Psoas muscle (tissue), 7 donors: ENCODE measurements at regions not wholly inside any gene's neighbourhood (a gene's known extent, or its start where the extent isn't known, plus 50 kb on each side); places are given as distances from the start of the nearest gene placed in this dataset.

ENCODE experiments used
- ATAC-seq, 4 donors: fragments of 200-7000 bp; cut with Tn5 transposase; one replicate each; pipeline ENCODE4 v1.9.1; 2020; ENCODE audit warnings: moderate library complexity in 3 of 4, mild to moderate bottlenecking in 2 of 4
- DNase-seq, 2 donors: peaks; one replicate each; pipeline ENCODE4 v3.0.0-alpha.2; 2020
- H3K27ac ChIP-seq: fragments of 200-600 bp; one replicate; pipeline ENCODE4 v1.8.0; 2022
- H3K27me3 ChIP-seq, 3 donors: fragments of 200-600 bp in 1 of 3; one replicate each; pipeline versions ENCODE4 v1.6.1 to v1.8.0; 2013 to 2022; ENCODE audit warnings: low read length in 2 of 3, mild to moderate bottlenecking in 2 of 3, moderate library complexity in 1 of 3; ENCODE audit not compliant: insufficient read depth in 3 of 3
- H3K36me3 ChIP-seq, 2 donors: fragments of 200-600 bp in 1 of 2; one replicate each; pipeline versions ENCODE4 v1.6.1 to v1.8.0; 2013 to 2022; ENCODE audit warnings: low read depth in 1 of 2, mild to moderate bottlenecking in 1 of 2, moderate library complexity in 1 of 2; ENCODE audit not compliant: insufficient read depth in 1 of 2
- H3K4me1 ChIP-seq: fragments of 200-600 bp; one replicate; pipeline ENCODE4 v1.8.0; 2022
- H3K4me3 ChIP-seq: fragments of 200-600 bp; one replicate; pipeline ENCODE4 v1.8.0; 2022; ENCODE audit warnings: mild to moderate bottlenecking
- H3K9me3 ChIP-seq: fragments of 200-600 bp; one replicate; pipeline ENCODE4 v1.8.0; 2022
- WGBS, 3 donors: extraction: QIAGEN DNeasy Blood & Tissue Kit; methylation state at CpG; one replicate each; pipeline versions ENCODE4 v1.1.6 to v1.1.7; 2013; 5-methylcytosine and 5-hydroxymethylcytosine counted together
- intact Hi-C, 2 donors: fragments of 100-400 bp; cut with DNase I; formaldehyde crosslinking; loops; one replicate each; pipeline versions ENCODE4 v1.11.0 to v1.14.2; 2022
- TF ChIP-seq, protein P1 (sequence below): fragments of 200-600 bp; IDR thresholded peaks from one replicate; pipeline ENCODE4 v1.8.0; 2022; ENCODE audit warnings: antibody characterized with exemption
- donor health status: healthy with polysubstance abuse.
- donor health status: DM: no; HTN: no; CAD: no; lungs with moderate emphysema.
- donor health status: Bipolar disorder and iron deficiency.
- donor health status: healthy.
- donor health status: DM: yes; HTN: yes; CAD: no.
- donor health status: DM: no; HTN: no; CAD: no.
- donor health status: DM: yes; HTN: yes; CAD: no.

DNA sequence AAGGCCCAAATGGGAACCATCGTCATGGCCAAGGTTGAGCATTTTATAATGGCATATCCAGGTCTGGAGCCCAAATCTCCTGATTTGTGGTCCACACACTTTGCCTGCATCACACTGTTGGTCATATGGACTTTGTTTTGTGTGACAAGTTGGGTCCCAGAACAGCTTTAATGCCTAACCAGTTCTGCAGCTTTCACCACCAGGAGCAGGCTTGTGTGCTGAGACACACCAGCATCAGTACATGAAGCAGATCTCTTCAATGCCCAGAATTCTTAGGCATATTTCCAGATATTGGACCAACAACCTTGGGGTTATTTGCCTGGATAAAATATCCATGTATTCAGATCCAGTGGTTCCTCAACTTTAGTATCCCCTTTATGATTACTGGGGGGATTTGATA, 371.3 kb downstream of the FBXW7 start:
- DNase-seq, result no peak
- H3K27ac ChIP-seq, result no peak overlapping the region
- H3K27me3 ChIP-seq, result no peaks in the 10 kb centered on the region
- intact Hi-C loops, result no loop called here
- TF ChIP-seq, protein P1, sequence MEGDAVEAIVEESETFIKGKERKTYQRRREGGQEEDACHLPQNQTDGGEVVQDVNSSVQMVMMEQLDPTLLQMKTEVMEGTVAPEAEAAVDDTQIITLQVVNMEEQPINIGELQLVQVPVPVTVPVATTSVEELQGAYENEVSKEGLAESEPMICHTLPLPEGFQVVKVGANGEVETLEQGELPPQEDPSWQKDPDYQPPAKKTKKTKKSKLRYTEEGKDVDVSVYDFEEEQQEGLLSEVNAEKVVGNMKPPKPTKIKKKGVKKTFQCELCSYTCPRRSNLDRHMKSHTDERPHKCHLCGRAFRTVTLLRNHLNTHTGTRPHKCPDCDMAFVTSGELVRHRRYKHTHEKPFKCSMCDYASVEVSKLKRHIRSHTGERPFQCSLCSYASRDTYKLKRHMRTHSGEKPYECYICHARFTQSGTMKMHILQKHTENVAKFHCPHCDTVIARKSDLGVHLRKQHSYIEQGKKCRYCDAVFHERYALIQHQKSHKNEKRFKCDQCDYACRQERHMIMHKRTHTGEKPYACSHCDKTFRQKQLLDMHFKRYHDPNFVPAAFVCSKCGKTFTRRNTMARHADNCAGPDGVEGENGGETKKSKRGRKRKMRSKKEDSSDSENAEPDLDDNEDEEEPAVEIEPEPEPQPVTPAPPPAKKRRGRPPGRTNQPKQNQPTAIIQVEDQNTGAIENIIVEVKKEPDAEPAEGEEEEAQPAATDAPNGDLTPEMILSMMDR, result no peak
- no peaks in the 10 kb centered on the region for H3K4me1 ChIP-seq
- no peaks in the 10 kb centered on the region for H3K36me3 ChIP-seq
- no peaks in the 10 kb centered on the region for H3K9me3 ChIP-seq
- ATAC-seq, result no peak
- 91 to 97% (median 95%) methylated on average over 1 of the region's 1 CpG for WGBS, 3 donors
- no peak overlapping the region for H3K4me3 ChIP-seq

DNA sequence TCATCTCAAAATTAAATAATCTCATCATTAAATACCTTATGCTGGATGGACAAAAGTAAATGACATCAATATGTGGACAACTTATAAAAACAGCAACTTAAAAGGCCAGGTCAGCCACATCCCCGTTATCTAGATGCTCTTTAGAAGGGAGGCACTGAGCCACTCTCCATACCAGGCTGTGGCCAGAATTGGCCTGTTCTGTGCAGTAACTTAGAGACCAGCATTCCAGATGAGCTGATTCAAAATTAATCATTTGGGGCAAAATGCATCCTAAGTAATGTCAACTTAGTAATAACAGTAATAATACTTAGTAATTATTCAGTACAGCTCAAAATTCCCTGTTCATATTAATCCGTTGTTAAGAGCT, 373.6 kb downstream of the FBXW7 start:
- H3K4me3 ChIP-seq, result no peak overlapping the region
- H3K27ac ChIP-seq, result no peak overlapping the region
- intact Hi-C loops, result no loop called here
- ATAC-seq (no peak), DNase-seq (no peak)
- WGBS, 3 donors, result 53 to 58% (median 54%) methylated on average over 2 of the region's 2 CpGs
- H3K9me3 ChIP-seq, result no peaks in the 10 kb centered on the region
- TF ChIP-seq, protein P1, result no peak
- H3K4me1 ChIP-seq, result no peaks in the 10 kb centered on the region
- H3K36me3 ChIP-seq, result no peaks in the 10 kb centered on the region
- H3K27me3 ChIP-seq, result no peaks in the 10 kb centered on the region

DNA sequence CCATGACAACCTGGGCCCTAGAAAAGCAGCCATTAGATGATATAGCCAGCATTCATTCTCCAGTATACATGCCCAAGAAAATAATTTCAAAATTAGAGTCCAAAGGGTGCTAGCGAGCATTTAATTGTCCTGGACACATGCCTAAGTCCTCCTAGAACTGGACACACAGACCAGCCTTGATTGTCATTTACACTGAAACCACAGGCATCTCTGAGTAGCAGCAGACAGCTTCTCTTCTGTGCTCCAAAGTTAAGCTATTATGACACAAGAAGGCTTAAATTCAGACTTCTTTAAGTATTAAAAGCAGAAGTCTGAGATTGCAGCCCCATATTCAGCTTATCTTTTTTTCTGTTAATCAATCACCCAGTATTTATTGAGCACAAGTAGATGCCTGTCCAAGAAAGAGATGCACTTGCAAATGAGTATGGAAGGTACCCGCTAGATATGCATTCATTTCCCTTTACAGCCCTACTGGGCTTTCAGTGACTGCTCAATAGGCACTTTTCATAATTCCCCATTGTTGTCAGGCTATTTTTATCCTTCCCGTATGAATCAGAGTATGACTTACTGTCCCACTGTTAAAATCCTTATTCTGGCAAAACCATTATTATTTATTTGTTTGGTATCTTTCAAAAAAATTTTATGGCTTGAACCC, 374.1 kb downstream of the FBXW7 start:
- no peaks in the 10 kb centered on the region for H3K4me1 ChIP-seq
- TF ChIP-seq, protein P1, result no peak
- no peaks in the 10 kb centered on the region for H3K27me3 ChIP-seq
- 48 to 57% (median 52%) methylated on average over 3 of the region's 3 CpGs for WGBS, 3 donors
- intact Hi-C loops, result no loop called here
- no peak for DNase-seq
- H3K36me3 ChIP-seq, result no peaks in the 10 kb centered on the region
- no peak overlapping the region for H3K4me3 ChIP-seq
- ATAC-seq, result no peak
- H3K27ac ChIP-seq, result no peak overlapping the region
- no peaks in the 10 kb centered on the region for H3K9me3 ChIP-seq

DNA sequence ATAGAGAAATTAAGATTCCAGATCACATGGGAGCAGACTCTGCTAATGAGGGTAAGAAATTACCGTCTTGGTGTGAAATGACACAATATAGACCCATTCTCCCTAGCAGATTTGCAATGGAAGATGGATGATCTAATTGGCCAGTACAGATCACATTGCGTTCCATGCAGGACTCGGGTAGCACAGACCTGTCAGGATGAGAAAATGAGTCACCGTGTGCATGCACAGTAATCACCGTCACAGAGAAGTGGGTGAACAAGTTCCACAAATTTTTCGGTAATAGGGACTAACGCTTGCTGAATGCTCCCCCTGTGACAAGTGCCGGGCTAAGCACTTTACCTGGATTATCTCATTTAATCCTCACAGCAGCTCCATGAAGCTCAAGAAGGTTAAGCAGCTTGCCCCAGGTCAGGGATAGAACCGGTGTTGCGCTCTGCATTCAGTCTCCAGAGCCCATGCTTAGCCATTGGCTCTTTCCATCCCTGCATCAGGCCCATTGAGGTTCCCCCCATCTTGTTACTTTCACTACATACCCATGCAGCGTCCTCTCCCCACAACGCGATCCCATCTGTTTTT, 375.6 kb downstream of the FBXW7 start:
- 85 to 87% (median 86%) methylated on average over 13 of the region's 13 CpGs for WGBS, 3 donors
- Histone ChIP-seq H3K36me3 (no peaks in the 10 kb centered on the region), H3K9me3 (no peaks in the 10 kb centered on the region), H3K27ac (no peak overlapping the region), H3K27me3 (no peaks in the 10 kb centered on the region), H3K4me1 (no peaks in the 10 kb centered on the region), H3K4me3 (no peak overlapping the region)
- ATAC-seq (no peak), DNase-seq (no peak)
- TF ChIP-seq, protein P1, result no peak
- intact Hi-C loops, result no loop called here

DNA sequence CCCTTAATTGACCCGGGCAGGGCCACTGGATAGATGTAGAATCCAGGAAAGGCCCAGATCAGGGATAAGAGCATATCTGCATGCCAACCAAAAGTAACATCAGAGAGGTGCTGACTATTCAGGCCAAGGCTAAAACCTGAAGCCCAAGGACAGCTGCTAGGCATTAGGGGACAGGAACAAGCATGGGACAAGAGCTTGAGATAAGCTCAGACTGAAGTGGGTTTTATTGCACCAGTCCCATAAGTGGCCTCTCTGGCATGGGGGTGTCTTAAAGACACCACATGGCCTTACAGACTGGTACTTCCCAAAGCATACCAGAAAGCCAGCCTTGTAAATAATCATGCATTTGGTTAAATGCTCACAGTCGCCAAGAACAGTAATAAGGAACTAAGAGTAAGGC, 376.1 kb downstream of the FBXW7 start:
- no peak overlapping the region for H3K4me3 ChIP-seq
- ATAC-seq, result no peak

More for the DNA sequence above, 376.1 kb downstream of the FBXW7 start:
- Histone ChIP-seq H3K4me1 (no peaks in the 10 kb centered on the region), H3K9me3 (no peaks in the 10 kb centered on the region), H3K27ac (no peak overlapping the region), H3K27me3 (no peaks in the 10 kb centered on the region), H3K36me3 (no peaks in the 10 kb centered on the region)
- no peak for DNase-seq
- TF ChIP-seq, protein P1, result no peak
- intact Hi-C loops, result no loop called here
- WGBS, 3 donors, result 66 to 76% (median 71%) methylated on average over 2 of the region's 2 CpGs
